ENCODE measurements at regions not wholly inside any gene's neighbourhood (a gene's known extent, or its start where the extent isn't known, plus 50 kb on each side); places are given as distances from the start of the nearest gene placed in this dataset.

GRCh38 chr6:91852252-91852651, 1265.4 kb upstream of the MAP3K7 start:
- TF ChIP-seq CTCF (IDR thresholded peaks at IDR 0.05) (no peak), POLR2A (IDR thresholded peaks at IDR 0.05) (no peak)

All from thyroid gland (tissue), 4 donors.